HG02678 (cell line): ENCODE measurements at regions not wholly inside any gene's neighbourhood (a gene's known extent, or its start where the extent isn't known, plus 50 kb on each side); places are given as distances from the start of the nearest gene placed in this dataset.

Experiments
- ATAC-seq: cut with Tn5 transposase; IDR thresholded peaks from one replicate; pipeline ENCODE4 v1.9.1; 2021; ENCODE audit warnings: mild to moderate bottlenecking, moderate library complexity; ENCODE audit not compliant: unreplicated experiment

- no peak for ATAC-seq
Observed at GRCh38 chr1:82487778-82488177, 687.0 kb downstream of the ADGRL2 start.

GRCh38 chr1:82486969-82487368, 686.2 kb downstream of the ADGRL2 start:
- ATAC-seq = no peak

DNA sequence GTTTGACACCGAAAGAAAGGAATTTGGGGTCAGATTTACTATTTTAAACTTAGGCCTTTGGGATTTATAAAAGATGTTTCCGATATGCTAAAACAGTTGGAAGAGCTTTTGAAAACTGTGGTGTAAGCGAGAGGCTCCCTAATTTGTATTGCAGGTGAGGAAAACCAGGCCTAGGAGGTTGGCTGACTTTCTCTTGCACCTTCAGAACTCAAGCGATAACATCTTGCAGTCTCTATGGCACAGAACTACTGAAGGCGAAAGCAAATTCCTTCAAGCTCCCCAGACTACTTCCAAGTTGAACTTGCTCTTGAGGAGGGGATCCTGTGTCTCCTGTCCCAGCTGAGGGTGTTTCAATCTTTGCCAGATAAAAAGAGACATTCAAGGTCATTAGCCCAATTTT, 685.7 kb downstream of the ADGRL2 start:
- no peak for ATAC-seq

DNA sequence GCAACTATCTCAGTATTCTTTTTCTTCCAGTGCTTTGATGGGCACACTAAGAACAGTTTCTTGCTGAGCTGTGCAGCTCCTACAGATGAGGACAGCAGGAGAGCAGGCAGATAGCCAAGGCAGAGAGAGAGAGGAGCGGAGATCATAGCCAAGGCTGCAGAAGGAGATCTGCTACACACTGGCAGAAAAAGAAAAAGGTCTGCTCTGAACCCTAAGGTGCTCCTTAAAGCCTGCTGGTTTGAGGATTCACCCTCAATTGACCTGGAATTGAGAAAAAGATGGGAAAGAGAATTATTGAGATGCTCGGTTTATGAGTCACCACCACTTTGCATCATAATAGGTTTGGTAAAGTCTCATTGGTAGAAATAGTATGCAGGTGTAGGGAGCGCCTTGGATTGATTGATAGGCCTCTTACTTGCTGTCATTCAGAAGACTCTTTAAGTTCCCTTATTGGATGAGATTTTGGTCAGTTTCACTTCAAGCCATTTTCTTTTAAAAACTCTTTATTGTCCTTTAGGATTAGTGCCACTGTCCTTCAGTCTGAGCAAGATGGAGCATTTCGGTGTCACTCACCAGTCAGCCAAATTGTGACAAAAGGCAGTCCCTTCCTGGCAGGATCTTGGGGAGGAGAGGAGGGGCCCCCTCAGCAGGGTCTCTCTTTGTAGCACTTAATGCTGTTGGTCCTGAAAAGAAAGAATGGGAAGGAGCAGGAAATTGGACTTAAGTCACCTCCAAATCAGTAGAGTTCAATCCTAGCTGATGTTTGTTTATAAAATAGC, 685.0 kb downstream of the ADGRL2 start:
- no peak for ATAC-seq

DNA sequence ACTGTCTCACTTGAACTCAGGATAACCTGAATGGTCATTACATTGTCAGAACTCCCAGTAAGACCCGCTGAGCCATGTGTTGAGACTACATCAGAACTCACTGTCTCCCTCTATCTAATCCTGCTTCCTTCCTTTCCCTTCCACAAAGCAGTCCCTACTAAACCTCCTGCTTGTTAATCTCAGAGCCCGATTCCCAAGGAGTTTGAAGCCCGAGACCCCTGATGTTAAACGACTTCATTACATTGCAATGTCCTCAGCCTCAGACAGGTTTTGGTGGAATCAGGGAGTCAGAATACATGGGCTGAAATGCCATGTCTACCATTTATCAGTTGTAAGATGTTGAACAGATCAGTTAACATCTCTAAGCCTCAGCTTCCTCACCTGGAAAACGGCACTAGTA, 682.4 kb downstream of the ADGRL2 start:
- ATAC-seq = no peak

DNA sequence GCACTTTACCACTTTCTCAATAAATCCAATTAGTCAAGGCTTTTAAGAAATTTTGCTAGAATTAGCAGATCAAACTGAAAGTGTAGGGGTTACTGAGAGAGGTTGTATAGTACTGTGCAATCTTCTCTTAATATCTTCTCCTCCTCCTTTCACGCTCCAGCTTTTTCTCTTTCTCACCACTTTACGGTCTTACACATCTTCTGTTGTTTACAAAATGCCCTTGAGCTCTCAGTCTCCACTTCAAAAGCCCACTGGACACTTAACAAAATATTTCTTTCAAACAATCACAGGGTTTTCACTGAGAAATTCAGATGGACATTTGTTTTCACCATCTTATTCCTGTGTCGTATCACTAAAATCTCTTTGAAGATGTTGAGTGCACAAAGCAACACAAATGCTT, 678.2 kb downstream of the ADGRL2 start:
- ATAC-seq = no peak

- ATAC-seq = no peak
Observed at GRCh38 chr1:82472489-82473131, 671.9 kb downstream of the ADGRL2 start.

DNA sequence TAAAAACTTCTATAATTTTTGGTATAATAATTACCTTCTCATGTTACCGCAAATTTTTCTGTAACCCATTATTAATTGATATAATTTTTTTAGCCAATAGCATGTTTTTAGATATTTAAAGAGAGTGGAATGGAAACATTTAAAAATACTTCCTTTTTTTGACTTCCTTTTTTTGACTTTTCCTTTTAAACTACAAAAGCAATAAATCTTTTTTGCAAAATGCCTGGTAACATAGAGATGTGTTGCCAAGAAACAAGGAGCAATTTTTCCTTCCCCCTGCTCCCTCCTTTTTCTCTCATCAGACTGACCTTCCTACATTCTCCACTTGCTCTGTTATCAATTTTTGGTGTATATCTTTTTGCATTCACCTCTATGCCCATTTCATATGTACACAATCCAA, 666.2 kb downstream of the ADGRL2 start:
- no peak for ATAC-seq

DNA sequence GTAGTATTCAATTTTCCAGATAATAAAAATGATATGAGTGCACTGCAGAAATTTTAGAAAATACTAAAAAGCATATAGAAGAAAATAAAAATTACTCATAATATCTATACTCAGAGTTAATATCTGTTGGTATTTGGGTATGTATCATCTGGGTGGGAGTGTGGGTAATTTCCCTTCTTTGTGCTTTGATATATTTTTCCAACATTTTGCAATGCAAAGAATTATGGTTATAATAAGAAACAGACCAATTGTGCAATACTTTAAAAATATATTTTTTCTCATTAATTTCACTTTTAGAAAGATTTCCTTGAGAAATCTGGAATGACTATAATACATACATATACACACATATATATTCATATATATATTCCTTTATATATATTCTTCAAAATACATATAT, 665.7 kb downstream of the ADGRL2 start:
- ATAC-seq = no peak

DNA sequence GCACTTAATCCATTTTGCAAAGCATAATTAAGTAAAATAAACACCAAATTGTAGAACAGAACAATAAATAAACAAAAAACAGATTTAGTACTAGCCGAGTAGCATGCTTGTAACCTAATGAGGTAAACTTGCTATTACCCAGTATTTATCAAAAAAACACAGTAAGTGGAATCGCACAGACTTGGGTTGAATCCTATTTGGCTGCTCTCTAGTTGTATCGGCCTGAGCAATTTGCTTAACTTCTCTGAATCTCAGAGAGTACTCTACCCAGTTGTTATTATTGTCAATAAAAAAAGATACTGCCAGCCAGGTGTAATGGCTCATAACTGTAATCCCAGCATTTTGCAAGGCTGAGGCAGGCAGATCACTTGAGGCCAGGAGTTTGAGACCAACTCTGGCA, 664.3 kb downstream of the ADGRL2 start:
- no peak for ATAC-seq

GRCh38 chr1:82464362-82465001, 663.7 kb downstream of the ADGRL2 start:
- no peak for ATAC-seq

DNA sequence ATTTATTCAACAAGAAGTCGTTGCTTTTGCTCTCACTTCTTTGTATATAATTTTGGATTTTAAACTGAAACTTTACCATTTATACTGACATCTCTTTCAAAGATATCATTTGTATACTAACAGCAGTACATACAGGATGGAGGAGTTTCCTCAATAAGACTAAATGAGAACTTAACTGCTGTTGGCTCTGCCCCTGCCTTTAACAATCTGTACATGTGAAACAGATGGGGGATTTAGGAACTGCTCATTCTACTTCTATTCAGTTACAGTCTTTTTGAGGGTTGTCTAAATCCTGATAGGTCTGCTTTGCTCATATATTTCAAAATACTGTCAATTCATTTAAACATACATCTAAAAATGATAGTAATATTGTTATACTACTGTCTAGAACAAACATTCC, 663.2 kb downstream of the ADGRL2 start:
- no peak for ATAC-seq

DNA sequence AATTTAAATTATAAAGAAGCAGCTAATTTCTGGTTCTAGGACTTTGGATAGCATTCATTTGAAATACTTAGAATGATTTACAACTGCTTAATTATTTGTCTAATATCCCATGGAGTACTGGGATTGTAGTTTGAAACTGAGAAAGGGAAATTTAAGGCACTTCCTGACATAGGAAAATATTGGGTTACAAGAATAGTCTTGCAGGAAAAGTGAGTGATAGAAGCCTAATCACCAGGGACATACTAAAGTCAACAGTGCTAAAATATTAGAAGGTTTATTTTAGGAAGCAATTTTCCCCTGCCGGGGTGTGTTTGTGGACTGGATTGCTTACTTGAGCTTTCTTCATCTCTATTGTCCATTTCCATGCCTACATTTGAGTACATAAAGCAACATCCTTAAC, 661.6 kb downstream of the ADGRL2 start:
- ATAC-seq = no peak

GRCh38 chr1:82455342-82455741, 654.6 kb downstream of the ADGRL2 start:
- no peak for ATAC-seq

GRCh38 chr1:82454431-82454830, 653.7 kb downstream of the ADGRL2 start:
- ATAC-seq = no peak

- no peak for ATAC-seq
Observed at GRCh38 chr1:82453511-82454185, 652.9 kb downstream of the ADGRL2 start.

GRCh38 chr1:82452096-82452495, 651.4 kb downstream of the ADGRL2 start:
- no peak for ATAC-seq

- ATAC-seq = no peak
Observed at GRCh38 chr1:82451191-82451590, 650.5 kb downstream of the ADGRL2 start.

DNA sequence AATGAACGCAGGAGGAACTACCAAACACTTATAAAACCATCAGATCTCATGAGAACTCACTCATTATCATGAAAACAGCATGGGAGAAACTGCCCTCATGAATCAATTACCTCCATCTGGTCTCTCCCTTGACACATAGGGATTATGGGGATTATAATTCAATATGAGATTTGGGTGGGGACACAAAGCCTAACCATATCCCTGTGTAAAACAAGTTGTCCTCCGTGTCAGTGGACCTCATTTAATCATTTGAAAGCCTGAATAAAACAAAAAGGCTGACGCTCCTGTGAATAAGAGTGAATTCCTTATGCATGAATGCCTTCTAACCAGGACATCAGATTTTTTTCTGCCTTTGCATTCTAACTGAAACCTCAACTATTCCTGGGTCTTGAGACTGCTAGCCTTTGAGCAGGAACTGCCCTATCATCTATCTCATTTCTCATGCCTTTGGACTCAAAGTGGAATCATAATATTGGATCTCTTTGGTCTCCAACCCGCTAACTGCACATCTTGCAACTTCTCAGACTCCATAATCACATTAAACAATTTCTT, 648.8 kb downstream of the ADGRL2 start:
- no peak for ATAC-seq

GRCh38 chr1:82446955-82447354, 646.2 kb downstream of the ADGRL2 start:
- no peak for ATAC-seq

- no peak for ATAC-seq
Observed at GRCh38 chr1:82446236-82446635, 645.5 kb downstream of the ADGRL2 start.
